Stomach (tissue), 4 donors: ENCODE measurements at regions not wholly inside any gene's neighbourhood (a gene's known extent, or its start where the extent isn't known, plus 50 kb on each side); places are given as distances from the start of the nearest gene placed in this dataset.

ENCODE experiments used
- POLR2A ChIP-seq, 4 donors: fragments of 450-650 bp; IDR thresholded peaks; one replicate each; pipeline ENCODE4 v1.6.1; 2016; ENCODE audit warnings: antibody characterized with exemption in 4 of 4, control low read depth in 2 of 4, mild to moderate bottlenecking in 1 of 4, moderate library complexity in 1 of 4
- POLR2AphosphoS5 ChIP-seq, 3 donors: sonication (generic); formaldehyde crosslinking; IDR thresholded peaks; one replicate each; pipeline ENCODE4 v1.6.1; 2016; ENCODE audit warnings: antibody characterized with exemption in 3 of 3

- TF ChIP-seq POLR2A (IDR thresholded peaks at IDR 0.05) (no peak), POLR2AphosphoS5 (IDR thresholded peaks at IDR 0.05) (no peak)
Observed at GRCh38 chr9:115717711-115718173, 435.8 kb upstream of the PAPPA start.
